HuH-7 (cell line): ENCODE measurements at regions not wholly inside any gene's neighbourhood (a gene's known extent, or its start where the extent isn't known, plus 50 kb on each side); places are given as distances from the start of the nearest gene placed in this dataset.

Source experiments
- DNase-seq: peaks from one replicate; pipeline ENCODE4 v3.0.0; 2011; ENCODE audit warnings: low spot score

DNA sequence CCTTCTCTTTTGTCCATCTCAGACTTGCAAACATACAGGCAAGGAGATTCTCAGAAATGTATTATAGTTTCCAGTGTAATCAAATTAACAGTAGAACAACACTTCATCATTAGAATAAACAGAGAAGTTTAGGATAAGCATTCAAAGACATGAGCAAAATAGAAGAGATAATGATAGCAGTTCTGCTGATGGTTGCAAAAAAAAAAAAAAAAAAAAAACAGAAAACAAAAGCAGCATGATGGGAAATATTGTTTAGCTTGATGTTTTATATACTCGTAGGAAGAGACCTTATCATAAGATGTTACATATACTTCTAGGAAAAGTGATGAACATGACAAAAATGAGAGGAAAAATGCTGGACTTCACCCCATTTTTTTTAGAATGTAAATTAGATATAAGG lies 1356.2 kb downstream of the MAT2B start:
- no peak for DNase-seq

DNA sequence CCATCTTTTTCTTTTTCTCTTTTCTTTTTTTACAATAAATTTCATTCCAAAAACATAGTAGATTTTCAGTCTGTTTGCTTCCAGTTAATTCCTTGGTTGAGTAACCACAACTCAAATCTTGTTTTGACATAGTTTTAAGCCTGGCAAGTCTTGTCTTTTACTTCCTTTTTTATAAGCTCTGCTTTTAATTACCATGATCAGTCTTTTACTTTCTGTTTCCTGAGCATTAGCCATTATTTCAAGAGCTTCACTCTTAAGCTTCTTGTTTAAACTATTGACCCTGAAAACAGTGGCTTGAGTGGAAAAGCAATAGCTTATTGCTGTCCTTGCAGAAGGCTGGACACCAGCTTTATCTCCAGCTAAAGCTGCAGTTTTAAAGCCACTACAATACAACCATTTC lies 1363.3 kb downstream of the MAT2B start:
- no peak for DNase-seq

DNA sequence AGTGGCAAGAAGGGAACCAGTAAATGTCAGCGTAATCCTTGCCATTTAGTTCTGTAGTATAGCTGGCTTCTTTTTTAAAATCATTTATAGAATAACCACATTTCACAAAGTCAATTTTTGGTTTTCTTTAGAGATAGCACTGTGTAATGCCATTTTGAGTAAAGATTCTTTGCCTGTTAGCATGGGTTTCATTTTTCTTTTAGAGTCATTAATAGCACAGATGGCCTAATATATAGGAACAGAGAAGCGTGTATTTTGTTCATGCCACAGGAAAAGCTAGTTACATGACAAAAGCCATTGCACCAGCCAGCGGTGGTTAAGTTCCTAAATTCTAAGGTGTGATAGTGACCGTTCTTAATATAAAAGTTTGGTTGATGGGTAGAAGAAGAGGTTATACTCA lies 1363.9 kb downstream of the MAT2B start:
- DNase-seq: no peak

DNA sequence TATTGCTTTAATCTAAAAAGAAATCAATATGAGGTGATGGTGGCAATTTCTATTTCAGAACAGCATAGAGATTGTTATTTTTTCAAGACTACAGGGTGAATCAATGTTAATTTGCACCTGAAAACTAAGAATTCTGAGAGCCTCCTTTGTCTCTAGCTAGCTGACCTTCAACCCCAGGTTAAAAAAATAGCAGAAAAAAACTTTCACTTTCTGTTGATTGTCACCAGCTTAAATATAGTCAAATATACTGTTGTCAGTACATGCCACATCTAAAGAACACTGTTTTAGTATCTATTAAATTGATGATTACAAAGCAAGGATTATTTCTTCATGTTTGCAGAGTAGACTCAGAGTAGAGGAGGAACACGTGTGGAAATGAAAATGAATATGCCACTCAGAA lies 1371.4 kb downstream of the MAT2B start:
- no peak for DNase-seq

DNA sequence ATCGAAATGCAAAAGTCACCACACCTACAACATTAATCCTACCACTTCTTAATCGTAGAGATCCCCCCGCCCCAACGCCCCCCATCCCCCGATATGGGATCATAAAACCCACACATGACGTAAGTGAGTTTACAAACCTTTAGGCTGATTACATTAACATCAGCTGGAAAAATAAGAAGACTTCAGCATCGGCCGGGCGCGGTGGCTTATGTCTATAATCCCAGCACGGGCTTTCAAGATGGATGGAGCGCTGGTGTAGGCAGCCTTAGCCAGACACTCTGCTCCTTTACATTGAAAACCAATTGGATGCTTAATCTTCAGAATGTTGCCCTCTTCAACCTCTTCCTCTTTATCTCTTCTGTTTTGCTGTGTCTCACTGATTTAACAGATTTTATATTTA lies 1376.0 kb downstream of the MAT2B start:
- no peak for DNase-seq

DNA sequence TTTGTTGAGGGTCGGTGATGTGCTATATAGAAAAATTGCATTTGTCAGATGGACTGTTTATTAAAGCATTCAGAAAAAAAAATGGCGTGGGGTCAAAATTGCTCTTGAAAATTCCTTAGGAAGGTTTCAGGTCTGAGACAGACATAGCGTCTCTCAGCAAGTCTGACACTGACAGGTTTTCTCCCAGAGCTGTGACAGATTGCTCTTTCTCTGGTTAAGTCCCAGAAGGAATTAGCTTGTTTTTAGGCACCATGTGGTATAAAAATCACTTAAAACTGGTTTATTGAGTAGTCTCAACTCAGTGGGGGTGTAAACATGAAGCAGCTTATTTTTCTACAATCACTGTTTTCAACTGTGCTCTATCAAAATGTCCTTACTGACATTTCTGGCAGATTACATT lies 1379.8 kb downstream of the MAT2B start:
- no peak for DNase-seq

DNA sequence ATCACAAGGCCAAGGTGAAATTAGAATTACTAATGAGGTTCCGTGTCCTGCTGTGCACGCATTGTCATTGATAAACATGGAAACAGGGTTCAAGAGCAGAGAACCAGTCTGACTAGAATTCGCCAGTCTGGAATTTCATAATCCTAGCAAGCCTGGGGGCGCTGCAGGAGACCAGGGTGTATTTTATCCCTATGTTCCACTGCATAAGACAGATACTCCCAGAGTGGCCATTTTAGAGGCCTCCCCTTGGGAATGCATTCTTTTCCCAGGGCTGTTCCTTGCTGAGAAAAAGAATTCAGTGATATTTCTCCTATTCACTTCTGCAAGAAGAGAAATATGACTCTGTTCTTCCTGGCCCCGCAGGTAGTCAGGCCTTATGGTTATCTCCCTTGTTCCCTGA lies 1387.7 kb downstream of the MAT2B start:
- no peak for DNase-seq

DNA sequence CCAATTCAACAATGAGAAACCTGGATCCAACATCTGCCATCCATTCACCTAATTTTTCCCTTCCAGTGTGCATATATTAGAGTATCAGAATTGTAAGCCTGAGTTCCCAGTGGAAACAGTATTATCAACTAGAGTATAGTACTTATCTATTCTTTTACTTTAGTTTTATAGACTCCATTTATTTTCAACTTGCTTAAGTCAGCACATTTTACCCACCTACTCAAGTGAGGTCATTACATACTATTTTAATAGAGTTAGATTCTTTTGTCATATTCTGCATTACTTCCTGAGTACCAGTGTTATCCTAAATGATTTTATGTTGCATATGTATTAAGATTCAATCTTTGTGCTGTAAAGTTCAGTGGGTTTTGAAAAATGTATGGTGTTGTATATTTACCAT lies 1393.3 kb downstream of the MAT2B start:
- no peak for DNase-seq

DNA sequence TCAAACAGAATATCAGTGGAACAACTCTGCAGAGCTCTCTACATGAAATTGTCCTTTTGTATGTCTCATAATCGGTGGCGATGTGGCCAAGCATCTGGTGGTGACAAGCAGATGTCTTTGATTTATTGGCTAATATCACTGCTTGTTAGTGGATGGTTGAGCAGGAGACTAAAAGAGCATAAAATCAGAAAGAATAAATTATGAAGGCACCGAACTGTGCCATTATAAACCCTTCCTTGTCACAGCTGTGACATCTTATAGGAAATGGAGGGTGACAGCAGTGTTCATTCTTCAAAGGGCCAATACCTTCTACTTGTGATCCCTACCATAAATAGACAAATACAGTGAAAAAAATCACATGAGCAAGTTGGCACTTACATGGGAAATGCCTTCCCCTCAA lies 1404.3 kb downstream of the MAT2B start:
- no peak for DNase-seq

DNA sequence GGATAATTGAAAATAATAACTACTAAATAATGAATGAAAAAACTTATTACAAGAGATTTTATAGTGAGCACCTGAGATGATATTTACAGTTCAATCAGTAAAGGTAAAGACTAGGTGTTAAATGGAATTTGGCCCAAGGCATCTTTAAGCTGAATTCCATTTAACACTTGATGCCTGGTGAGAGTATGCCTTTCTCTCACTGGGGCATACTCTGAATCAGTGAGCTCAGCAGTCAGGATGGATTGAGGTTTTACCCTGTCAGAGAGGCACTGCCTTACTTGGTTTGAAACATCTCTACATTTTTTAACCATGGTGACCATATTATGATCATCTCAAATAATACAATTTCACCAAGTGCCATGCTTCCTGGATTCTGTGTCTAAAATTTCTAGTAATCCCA lies 1416.3 kb downstream of the MAT2B start:
- DNase-seq: no peak

DNA sequence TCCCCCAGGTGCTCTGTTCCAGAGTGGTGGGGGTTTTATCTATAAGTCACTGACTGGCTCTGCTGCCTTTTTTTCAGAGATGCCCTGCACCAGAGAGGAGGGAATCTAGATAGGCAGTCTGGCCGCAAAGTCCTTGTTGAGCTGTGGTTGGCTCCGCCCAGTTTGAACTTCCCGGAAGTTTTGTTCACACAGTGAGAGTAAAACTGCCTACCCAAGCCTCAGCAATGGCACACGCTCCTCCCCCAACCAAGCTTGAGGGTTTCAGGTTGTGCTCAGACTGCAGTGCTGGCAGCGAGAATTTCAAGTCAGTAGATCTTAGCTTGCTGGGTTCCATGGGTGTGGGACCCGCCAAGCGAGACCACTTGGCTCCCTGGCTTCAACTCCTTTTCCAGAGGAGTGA lies 1428.6 kb downstream of the MAT2B start:
- DNase-seq: no peak

DNA sequence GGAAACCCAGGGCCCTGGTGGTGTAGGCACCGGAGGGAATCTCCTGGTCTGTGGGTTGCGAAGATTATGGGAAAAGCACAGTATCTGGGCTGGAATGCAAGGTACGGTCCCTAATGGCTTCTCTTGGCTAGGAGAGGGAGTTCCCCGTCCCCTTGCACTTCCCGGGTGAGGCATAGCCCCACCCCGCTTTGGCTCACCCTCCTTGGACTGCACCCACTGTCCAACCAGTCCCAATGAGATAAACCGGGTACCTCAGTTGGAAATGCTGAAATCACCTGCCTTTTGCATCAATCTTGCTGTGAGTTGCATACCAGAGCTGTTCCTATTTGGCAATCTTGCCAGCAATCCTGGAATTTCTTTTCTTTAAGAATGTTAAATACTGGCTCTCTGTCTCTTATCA lies 1429.1 kb downstream of the MAT2B start:
- no peak for DNase-seq

DNA sequence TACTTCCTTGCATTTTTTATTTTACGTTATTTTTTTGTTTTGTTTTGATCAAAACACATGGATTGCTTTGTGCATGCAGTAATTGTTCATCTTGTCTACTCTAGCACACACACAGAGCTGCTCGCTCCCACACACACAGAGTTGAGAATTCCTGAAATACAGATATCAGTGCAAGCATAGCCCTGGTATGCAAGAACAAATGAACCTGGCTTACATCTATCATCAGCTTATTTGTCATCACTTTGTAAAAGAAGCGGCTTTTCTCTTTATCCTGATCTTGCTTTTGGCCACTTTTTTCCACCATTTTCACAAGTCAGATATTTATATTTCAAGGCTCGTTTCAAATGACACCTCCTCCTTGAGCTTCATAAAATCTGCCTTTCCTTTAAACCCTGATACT lies 1435.7 kb downstream of the MAT2B start:
- no peak for DNase-seq

DNA sequence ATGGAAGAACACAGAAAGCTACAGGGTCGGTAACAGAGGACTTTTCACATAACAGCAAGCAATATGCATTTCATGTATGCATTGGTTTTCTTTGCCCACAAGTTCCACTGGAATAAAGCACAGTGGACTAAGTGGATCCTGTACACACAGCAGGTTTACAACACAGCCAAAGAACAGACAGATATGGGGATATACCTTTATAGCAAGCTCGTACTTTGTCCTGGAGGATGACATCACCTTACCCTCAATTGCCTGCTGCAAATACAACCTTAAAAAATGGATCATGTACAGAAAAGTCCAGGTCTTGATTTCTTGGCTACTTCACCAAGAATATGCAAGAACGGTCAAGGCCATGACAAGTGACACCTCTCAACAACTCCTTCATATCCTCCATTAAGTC lies 1445.5 kb downstream of the MAT2B start:
- DNase-seq: no peak

DNA sequence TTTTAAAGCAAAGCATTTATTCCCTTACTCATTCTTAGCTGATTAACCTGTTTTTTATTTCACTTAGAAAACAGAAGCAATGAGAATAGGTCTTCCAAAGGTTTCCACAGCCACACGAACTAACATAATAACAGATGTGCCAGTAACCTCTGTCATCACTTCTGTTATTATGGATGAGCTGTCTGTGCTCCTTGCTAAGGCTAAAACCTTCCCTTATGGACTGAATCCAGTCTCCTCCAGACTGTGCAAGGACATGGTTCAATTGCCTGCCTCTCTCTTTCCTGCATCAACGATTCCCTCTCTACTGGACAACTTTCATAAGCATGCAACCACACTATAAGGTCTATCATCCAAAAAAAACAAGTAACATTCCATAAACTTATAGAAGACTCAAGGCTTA lies 1446.2 kb downstream of the MAT2B start:
- no peak for DNase-seq

DNA sequence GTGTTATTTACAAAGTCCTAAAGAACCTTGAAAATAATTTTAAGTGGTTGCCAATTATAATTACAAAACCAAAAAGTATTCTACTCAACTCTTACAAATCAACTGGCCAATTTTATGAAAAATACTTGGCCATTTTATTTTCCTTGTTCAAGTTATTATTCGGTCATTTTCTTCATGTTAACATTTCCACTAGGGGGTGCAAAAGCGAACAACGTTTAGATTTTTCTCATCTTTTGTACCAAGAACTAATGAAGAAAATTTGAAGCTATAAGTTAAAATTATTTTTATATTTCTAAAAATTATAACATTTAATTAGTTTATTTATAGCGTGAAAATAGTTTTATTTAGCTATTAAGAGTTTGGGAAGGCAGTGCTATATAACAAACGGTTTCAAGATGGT lies 1453.3 kb downstream of the MAT2B start:
- DNase-seq: no peak

DNA sequence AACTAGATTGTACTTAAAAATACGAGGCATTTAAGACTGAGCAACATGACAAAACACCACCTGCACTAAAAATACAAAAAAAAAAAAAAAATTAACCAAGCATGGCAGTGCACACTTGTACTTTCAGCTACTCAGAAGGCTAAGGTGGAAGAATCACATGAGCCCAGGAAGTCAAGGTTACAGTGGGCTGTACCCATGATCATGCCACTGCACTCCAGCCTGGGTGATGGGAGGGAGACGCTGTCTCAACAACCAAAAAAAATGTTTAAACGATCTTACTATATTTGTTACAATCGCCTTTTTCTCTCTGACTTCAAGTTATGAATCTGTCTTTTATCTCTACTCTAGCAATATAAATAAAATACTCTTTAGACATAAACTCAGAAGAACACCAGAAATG lies 1454.3 kb downstream of the MAT2B start:
- no peak for DNase-seq

DNA sequence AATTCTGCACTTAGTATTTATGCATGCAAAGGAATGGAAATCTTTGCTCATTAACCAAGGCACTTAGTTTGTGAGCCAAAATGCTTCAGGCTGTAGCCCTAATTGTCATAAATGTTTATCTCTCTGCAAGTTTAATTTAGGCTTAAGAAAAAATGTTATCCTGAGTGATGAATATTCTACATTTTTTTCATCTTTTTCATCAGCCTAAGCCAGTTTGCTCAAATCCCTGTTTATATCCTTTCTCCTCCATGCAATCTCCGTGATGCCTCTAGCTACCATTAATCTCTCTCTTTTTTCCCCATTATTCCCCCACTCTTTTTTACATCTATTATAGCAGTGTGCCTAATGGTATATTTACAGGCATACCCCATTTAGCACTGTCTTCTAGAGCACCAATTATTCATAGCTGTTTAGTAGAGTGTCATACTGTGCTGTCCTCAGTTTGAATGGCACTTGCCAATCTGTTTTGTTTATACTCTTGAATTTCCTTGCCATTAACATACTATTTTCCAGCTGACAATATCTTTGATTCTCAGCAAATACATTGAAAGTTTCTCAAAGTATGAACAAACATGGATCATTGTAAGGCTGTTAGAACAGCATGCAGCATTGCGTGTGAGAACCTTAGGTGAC lies 1457.0 kb downstream of the MAT2B start:
- DNase-seq: no peak

DNA sequence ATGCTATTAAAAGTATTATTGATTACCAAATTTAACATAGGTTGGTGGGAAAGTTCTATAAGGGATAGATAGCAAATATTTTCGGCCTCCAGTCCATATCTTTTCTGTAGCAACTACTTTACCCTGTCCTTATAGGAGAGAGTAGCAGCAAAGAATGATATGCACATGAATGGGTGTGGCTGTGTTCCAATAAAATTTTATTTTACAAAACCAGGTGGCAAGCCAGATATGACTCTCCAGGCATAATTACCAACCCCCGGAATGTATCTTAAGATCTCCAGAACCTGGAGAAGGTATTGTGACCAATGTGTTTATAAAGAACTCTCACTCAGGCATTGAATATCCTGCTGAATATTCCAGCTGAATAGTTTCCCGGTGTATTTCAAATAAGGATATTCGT lies 1461.2 kb downstream of the MAT2B start:
- DNase-seq: no peak

DNA sequence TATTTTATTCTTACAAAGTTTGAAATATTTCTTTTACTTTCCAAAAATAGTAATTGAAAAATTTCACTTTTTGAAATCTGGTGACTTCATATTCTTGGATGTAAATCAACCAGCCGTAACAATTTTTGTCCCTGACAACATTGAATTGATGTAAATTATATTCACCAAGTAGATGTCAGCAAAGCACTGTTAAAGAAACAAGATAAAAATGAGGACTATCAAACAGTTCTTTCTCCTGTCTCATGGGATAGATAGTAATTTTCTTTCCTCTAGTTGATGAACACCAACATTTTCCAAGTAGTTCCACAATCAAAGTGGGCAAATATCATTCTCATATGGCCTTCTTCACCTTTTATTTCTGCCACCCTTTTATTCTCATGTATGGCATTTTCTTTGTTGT lies 1461.9 kb downstream of the MAT2B start:
- DNase-seq: no peak

DNA sequence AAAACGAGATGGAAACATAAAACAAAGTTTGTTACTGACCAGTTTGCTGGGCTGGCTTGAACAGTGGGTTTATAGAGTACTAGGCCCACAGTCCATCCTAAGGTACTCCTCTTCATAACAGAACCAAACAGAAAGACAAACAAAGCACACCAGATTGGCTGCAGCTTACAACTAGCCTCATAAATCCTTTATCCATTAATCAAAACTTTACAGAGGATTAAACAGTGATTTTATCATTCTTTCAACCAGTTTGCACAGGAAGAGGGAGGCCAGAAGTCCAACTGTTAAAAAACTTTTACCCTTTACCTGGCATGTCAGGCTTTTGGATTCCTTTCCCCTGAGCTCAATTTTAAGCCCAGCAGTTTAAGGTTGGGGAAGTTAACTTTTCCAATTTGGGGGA lies 1467.6 kb downstream of the MAT2B start:
- no peak for DNase-seq

DNA sequence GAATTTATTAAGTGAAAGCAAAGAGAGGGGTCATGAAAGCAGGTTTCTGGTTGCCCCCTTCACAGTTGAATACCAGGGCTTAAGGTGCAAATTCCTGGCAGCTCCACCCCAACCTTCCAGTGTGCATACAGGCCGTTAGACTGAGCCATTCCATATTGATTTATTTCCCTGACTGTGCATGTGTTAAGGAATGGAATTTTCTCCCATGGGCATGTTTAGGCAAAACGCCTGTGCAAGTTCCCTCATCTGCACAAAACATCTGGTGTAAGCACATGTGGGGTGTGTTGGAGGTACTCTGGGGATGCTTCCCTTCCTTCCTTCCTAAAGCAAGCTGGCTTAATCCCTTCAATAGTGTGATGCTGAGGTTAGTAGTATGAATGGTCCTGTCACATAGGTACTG lies 1470.6 kb downstream of the MAT2B start:
- DNase-seq: no peak

DNA sequence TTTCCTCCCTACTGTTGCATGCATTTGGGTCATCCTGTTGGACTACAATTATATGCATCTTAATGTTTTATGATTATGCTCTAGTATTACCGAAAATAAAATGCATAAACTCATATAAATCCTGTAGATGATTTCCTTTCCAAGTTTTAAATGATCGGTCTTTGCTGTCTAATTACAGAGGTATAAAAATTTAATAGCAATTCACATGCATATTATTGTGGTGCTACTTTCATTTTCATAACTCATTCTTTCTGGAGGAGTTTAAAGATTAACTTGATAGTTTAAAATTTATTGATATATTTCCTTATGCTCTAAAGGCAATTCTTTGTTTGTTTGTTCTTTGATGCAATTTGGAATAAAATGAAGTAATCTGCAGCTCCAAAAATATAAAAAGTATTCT lies 1475.1 kb downstream of the MAT2B start:
- no peak for DNase-seq

DNA sequence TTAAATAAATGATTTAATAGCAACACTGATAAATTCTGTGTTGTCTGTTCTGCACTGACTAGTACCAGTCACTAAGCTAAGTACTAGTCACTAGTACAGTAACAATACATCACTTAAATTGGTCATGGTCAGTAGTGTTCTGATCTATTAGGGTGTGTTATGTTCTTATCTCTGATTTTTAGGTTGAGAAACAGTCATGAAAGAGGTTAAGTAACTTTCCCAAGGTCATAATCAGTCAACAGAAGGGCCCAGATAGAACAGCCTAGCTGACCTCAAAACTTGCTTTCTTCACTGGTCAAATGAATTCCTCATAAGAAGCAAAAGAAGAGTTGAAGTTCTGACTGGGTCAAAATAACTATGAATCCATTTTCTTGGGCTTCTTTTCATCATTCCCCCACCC lies 1492.7 kb downstream of the MAT2B start:
- no peak for DNase-seq

DNA sequence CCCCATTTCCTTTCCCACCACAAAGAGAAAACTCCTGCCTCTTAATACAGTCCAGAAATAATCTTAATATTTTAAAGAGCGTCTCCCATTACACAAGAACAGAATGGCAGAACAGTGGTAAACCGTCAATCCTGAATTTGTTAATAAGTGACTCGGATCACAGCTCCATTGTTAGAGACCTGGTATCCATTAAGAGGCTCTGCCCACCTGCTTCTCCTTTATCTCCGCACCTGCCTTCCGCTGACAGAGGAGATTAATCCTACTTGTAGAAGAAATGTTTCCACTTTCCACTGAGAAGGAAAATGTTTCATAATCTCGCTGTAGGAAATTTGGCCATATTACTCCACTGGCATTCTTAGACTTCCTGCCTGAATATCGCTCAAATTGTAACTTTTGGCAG lies 1493.2 kb downstream of the MAT2B start:
- no peak for DNase-seq
